WTC11 (cell line): ENCODE measurements at regions not wholly inside any gene's neighbourhood (a gene's known extent, or its start where the extent isn't known, plus 50 kb on each side); places are given as distances from the start of the nearest gene placed in this dataset.

Source experiments
- ATAC-seq: fragments of 200-7000 bp; cut with Tn5 transposase; 2 replicates; pipeline ENCODE4 v1.10.0; 2021; ENCODE audit warnings: mild to moderate bottlenecking, moderate library complexity
- CTCF ChIA-PET: fragments of 300-600 bp; sonication (Branson Sonifier 250); formaldehyde crosslinking; loops from one replicate; lab custom pipeline; 2021; ENCODE audit warnings: antibody characterized with exemption; lab: Charles Lee
- POLR2A ChIA-PET: fragments of 350-600 bp; sonication (Branson Sonifier 250); formaldehyde crosslinking; loops from one replicate; lab custom pipeline; 2021; ENCODE audit warnings: antibody characterized with exemption; lab: Charles Lee
- DNase-seq: peaks from one replicate; pipeline ENCODE4 v3.0.0; 2021; ENCODE audit warnings: low spot score
- H3K27ac Mint-ChIP-seq: 2 replicates; pipeline ENCODE4 v1.8.0; 2021; ENCODE audit warnings: mixed read lengths
- H3K27me3 Mint-ChIP-seq: 2 replicates; pipeline ENCODE4 v1.8.0; 2021; ENCODE audit warnings: low read depth, mild to moderate bottlenecking, moderate library complexity, mixed read lengths
- H3K36me3 Mint-ChIP-seq: 2 replicates; pipeline ENCODE4 v1.8.0; 2021; ENCODE audit warnings: mixed read lengths
- H3K4me1 Mint-ChIP-seq: 2 replicates; pipeline ENCODE4 v1.8.0; 2022; ENCODE audit warnings: mixed read lengths
- H3K4me3 Mint-ChIP-seq: 2 replicates; pipeline ENCODE4 v1.8.0; 2021; ENCODE audit warnings: mild to moderate bottlenecking, moderate library complexity, mixed read lengths
- H3K9me3 Mint-ChIP-seq: 2 replicates; pipeline ENCODE4 v1.8.0; 2021; ENCODE audit warnings: mixed read lengths
- AR ChIP-seq: fragments of 250-450 bp; sonication (Bioruptor Pico); IDR thresholded peaks from 2 replicates; pipeline ENCODE4 v1.9.0; 2021; ENCODE audit warnings: mild to moderate bottlenecking
- ATF1 ChIP-seq: sonication (generic); formaldehyde crosslinking; IDR thresholded peaks from 2 replicates; pipeline ENCODE4 v1.8.1; 2023; ENCODE audit warnings: mild to moderate bottlenecking, moderate library complexity, missing genetic modification reagents
- CBFB ChIP-seq: sonication (generic); formaldehyde crosslinking; IDR thresholded peaks from 2 replicates; pipeline ENCODE4 v1.8.1; 2022; ENCODE audit warnings: mild to moderate bottlenecking, low read depth, missing genetic modification reagents
- ERG ChIP-seq: fragments of 250-450 bp; sonication (Bioruptor Pico); IDR thresholded peaks from 2 replicates; pipeline ENCODE4 v1.8.0; 2021; ENCODE audit warnings: mild to moderate bottlenecking
- FOXP1 ChIP-seq: sonication (generic); formaldehyde crosslinking; IDR thresholded peaks from 2 replicates; pipeline ENCODE4 v1.8.0; 2022; ENCODE audit warnings: missing genetic modification reagents, mild to moderate bottlenecking, moderate library complexity, borderline replicate concordance
- GRHL2 ChIP-seq: fragments of 250-450 bp; sonication (Bioruptor Pico); IDR thresholded peaks from 2 replicates; pipeline ENCODE4 v1.8.0; 2022; ENCODE audit warnings: mild to moderate bottlenecking, moderate library complexity; ENCODE audit not compliant: insufficient replicate concordance, severe bottlenecking
- HMGA2 ChIP-seq: fragments of 250-450 bp; sonication (Bioruptor Pico); IDR thresholded peaks from 2 replicates; pipeline ENCODE4 v1.4.0; 2021; ENCODE audit warnings: mild to moderate bottlenecking, moderate library complexity
- KAT7 ChIP-seq: sonication (generic); formaldehyde crosslinking; IDR thresholded peaks from 2 replicates; pipeline ENCODE4 v1.8.1; 2023; ENCODE audit warnings: missing genetic modification reagents, mild to moderate bottlenecking, borderline replicate concordance
- MAX ChIP-seq: sonication (generic); formaldehyde crosslinking; IDR thresholded peaks from 2 replicates; pipeline ENCODE4 v1.8.0; 2022; ENCODE audit warnings: mild to moderate bottlenecking, missing genetic modification reagents
- MXD4 ChIP-seq: fragments of 250-450 bp; sonication (Bioruptor Pico); IDR thresholded peaks from 2 replicates; pipeline ENCODE4 v1.8.0; 2021; ENCODE audit warnings: mild to moderate bottlenecking, moderate library complexity, borderline replicate concordance
- NFE2L1 ChIP-seq: sonication (generic); formaldehyde crosslinking; IDR thresholded peaks from 2 replicates; pipeline ENCODE4 v1.8.1; 2023; ENCODE audit warnings: missing genetic modification reagents
- OVOL2 ChIP-seq: fragments of 250-450 bp; sonication (Bioruptor Pico); IDR thresholded peaks from 2 replicates; pipeline ENCODE4 v1.9.0; 2021; ENCODE audit warnings: mild to moderate bottlenecking, borderline replicate concordance
- SMAD3 ChIP-seq: sonication (generic); formaldehyde crosslinking; IDR thresholded peaks from 2 replicates; pipeline ENCODE4 v1.8.0; 2022; ENCODE audit warnings: missing genetic modification reagents, mild to moderate bottlenecking, borderline replicate concordance
- SOX15 ChIP-seq: fragments of 250-450 bp; sonication (Bioruptor Pico); IDR thresholded peaks from 2 replicates; pipeline ENCODE4 v1.9.0; 2021; ENCODE audit warnings: mild to moderate bottlenecking
- STAT6 ChIP-seq: sonication (generic); formaldehyde crosslinking; conservative IDR thresholded peaks from 2 replicates; pipeline ENCODE4 v1.8.1; 2023; ENCODE audit warnings: mild to moderate bottlenecking, low read depth, missing genetic modification reagents, moderate library complexity
- TCF7 ChIP-seq: sonication (generic); formaldehyde crosslinking; IDR thresholded peaks from 2 replicates; pipeline ENCODE4 v1.8.0; 2022; ENCODE audit warnings: mild to moderate bottlenecking, low read depth, missing genetic modification reagents, moderate library complexity
- USF2 ChIP-seq: sonication (generic); formaldehyde crosslinking; IDR thresholded peaks from 2 replicates; pipeline ENCODE4 v1.8.1; 2023; ENCODE audit warnings: mild to moderate bottlenecking, missing genetic modification reagents, moderate library complexity
- ZNF121 ChIP-seq: sonication (generic); formaldehyde crosslinking; IDR thresholded peaks from 2 replicates; pipeline ENCODE4 v1.8.0; 2023; ENCODE audit warnings: missing genetic modification reagents
- ZNF317 ChIP-seq: sonication (generic); formaldehyde crosslinking; IDR thresholded peaks from 2 replicates; pipeline ENCODE4 v1.8.1; 2023; ENCODE audit warnings: low read depth, mild to moderate bottlenecking, moderate library complexity, missing genetic modification reagents, borderline replicate concordance
- ZNF423 ChIP-seq: fragments of 250-450 bp; sonication (Bioruptor Pico); IDR thresholded peaks from 2 replicates; pipeline ENCODE4 v2.1.2; 2022; ENCODE audit warnings: mild to moderate bottlenecking, moderate library complexity
- ZNF671 ChIP-seq: fragments of 250-450 bp; sonication (Bioruptor Pico); IDR thresholded peaks from 2 replicates; pipeline ENCODE4 v1.8.0; 2021; ENCODE audit warnings: mild to moderate bottlenecking

GRCh38 chrX:30949554-30949953 lies 60.5 kb upstream of the TAB3 start:
- no peaks in the 10 kb centered on the region; the same call in 1 of the 2 replicates for H3K36me3 Mint-ChIP-seq
- CTCF ChIA-PET, result interaction anchor here (0.6 to 1.2 kb wide), 3 partner anchors 19 to 38 kb away, joined by 3 to 4 read pairs (median 4); no protein-coding TSS in a partner anchor
- TF ChIP-seq AR (CRISPR knock-in tag), result no peak
- TF ChIP-seq ZNF423 (CRISPR knock-in tag), result no peak
- TF ChIP-seq ATF1 (CRISPR knock-in tag), result no peak
- TF ChIP-seq SOX15 (CRISPR knock-in tag), result no peak
- TF ChIP-seq TCF7 (CRISPR knock-in tag), result no peak
- TF ChIP-seq ERG, result no peak
- no peak for TF ChIP-seq OVOL2 (CRISPR knock-in tag)
- no peak for TF ChIP-seq ZNF121 (CRISPR knock-in tag)
- no peak for TF ChIP-seq SMAD3 (CRISPR knock-in tag)
- no peak for TF ChIP-seq KAT7
- TF ChIP-seq MAX (CRISPR knock-in tag), result no peak
- no peak for TF ChIP-seq GRHL2
- TF ChIP-seq MXD4 (CRISPR knock-in tag), result no peak
- TF ChIP-seq NFE2L1 (CRISPR knock-in tag), result no peak
- no peak for TF ChIP-seq STAT6 (CRISPR knock-in tag)
- TF ChIP-seq ZNF671, result no peak
- no peak for TF ChIP-seq CBFB
- TF ChIP-seq, all 79 proteins: peak for 0
- Mint-ChIP-seq H3K27ac (no peak overlapping the region), H3K9me3 (peaks cover 6% of the 10 kb centered on the region), H3K4me1 (no peaks in the 10 kb centered on the region), H3K27me3 (no peaks in the 10 kb centered on the region), H3K4me3 (no peak overlapping the region)
- POLR2A ChIA-PET, result no interaction called here
- DNase-seq (no peak), ATAC-seq (peak; percentile 81)

GRCh38 chrX:30948626-30949025 lies 59.6 kb upstream of the TAB3 start:
- Mint-ChIP-seq H3K36me3 (no peaks in the 10 kb centered on the region; the same call in 1 of the 2 replicates), H3K27me3 (no peaks in the 10 kb centered on the region), H3K4me1 (no peaks in the 10 kb centered on the region), H3K9me3 (peaks cover 6% of the 10 kb centered on the region), H3K4me3 (no peak overlapping the region), H3K27ac (no peak overlapping the region)
- ChIA-PET POLR2A (no interaction called here), CTCF (interaction anchor here (1.2 kb wide), 1 partner anchor 37 kb away, joined by 4 read pairs; no protein-coding TSS in a partner anchor)
- TF ChIP-seq HMGA2 (CRISPR knock-in tag) (no peak), GRHL2 (no peak), SMAD3 (CRISPR knock-in tag) (no peak), FOXP1 (no peak), ZNF317 (no peak), USF2 (CRISPR knock-in tag) (peak; percentile 43)
- ATAC-seq (no peak), DNase-seq (no peak)
